SK-N-MC (cell line): ENCODE measurements at regions not wholly inside any gene's neighbourhood (a gene's known extent, or its start where the extent isn't known, plus 50 kb on each side); places are given as distances from the start of the nearest gene placed in this dataset.

Source experiments
- EZH2 ChIP-seq: fragments of 200-600 bp; sonication (generic); IDR thresholded peaks from one replicate; pipeline ENCODE4 v1.6.1; 2017; ENCODE audit warnings: antibody characterized with exemption
- POLR2AphosphoS5 ChIP-seq: IDR thresholded peaks from 2 replicates; pipeline ENCODE4 v1.6.1; 2012; ENCODE audit warnings: mild to moderate bottlenecking, low read depth, low read length, borderline replicate concordance

DNA sequence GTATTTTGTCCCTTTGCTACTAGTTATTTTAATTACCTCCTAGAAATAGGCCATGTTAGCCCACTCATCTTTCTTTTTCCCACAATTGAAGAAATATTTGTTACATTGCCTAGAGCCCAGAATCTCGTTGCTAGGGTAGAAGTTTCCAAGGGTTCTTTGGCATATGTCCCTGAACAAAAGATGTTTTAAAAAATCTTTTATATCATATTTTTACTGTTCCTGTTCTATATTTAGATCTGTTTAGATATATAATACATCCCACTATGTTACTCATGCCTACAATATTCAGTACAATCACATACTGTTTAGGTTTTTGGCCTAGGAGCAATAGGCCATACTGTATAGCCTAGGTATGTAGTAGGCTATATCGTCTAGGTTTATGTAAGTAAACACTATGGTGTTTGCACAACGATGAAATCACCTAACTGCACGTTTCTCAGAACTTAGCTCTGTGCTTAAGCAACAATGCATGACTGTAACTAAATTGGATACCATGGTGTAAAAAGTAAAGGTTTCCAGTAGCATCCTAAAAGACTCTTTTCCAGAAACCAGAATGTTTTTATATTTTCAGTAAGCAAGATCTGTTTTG, 236.0 kb upstream of the SLIT2 start:
- TF ChIP-seq EZH2: no peak
- TF ChIP-seq POLR2AphosphoS5: no peak
